DOHH2 (cell line): ENCODE measurements at regions not wholly inside any gene's neighbourhood (a gene's known extent, or its start where the extent isn't known, plus 50 kb on each side); places are given as distances from the start of the nearest gene placed in this dataset.
"Not testable (repeated sequence)": the region's sequence is repeated elsewhere in the genome, so short reads cannot be mapped to it uniquely, and the experiment has no call there.

Experiments
- EZH2phosphoT487 ChIP-seq: fragments of 200-600 bp; sonication (generic); IDR thresholded peaks from 2 replicates; pipeline ENCODE4 v1.6.1; 2017; ENCODE audit warnings: borderline replicate concordance, mild to moderate bottlenecking, antibody characterized with exemption, low read length, moderate library complexity, mixed read lengths
- TF ChIP-seq, protein P1 (sequence below): fragments of 200-600 bp; sonication (generic); IDR thresholded peaks from one replicate; pipeline ENCODE4 v1.5.1; 2014; ENCODE audit warnings: antibody characterized with exemption, mild to moderate bottlenecking, low read depth, low read length; ENCODE audit not compliant: poor library complexity, severe bottlenecking

DNA sequence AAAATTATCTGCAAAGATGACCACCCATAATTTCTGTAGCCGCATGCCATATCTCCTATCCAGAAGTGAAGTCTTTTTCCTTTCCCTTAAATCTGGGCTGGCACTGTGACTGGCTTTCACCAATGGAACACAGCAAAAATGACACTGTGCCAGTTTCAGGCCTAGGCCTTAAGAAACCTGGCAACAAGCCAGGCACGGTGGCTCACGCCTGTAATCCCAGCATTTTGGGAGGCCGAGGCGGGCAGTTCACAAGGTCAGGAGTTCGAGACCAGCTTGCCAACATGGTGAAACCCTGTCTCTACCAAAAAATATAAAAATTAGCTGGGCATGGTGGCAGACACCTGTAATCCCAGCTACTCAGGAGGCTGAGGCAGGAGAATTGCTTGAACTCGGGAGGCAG is 120.3 kb downstream of the EFHB start:
- TF ChIP-seq, protein P1, sequence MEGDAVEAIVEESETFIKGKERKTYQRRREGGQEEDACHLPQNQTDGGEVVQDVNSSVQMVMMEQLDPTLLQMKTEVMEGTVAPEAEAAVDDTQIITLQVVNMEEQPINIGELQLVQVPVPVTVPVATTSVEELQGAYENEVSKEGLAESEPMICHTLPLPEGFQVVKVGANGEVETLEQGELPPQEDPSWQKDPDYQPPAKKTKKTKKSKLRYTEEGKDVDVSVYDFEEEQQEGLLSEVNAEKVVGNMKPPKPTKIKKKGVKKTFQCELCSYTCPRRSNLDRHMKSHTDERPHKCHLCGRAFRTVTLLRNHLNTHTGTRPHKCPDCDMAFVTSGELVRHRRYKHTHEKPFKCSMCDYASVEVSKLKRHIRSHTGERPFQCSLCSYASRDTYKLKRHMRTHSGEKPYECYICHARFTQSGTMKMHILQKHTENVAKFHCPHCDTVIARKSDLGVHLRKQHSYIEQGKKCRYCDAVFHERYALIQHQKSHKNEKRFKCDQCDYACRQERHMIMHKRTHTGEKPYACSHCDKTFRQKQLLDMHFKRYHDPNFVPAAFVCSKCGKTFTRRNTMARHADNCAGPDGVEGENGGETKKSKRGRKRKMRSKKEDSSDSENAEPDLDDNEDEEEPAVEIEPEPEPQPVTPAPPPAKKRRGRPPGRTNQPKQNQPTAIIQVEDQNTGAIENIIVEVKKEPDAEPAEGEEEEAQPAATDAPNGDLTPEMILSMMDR, result not testable (repeated sequence)
- not testable (repeated sequence) for TF ChIP-seq EZH2phosphoT487
